Thyroid gland (tissue), 4 donors: ENCODE measurements at regions not wholly inside any gene's neighbourhood (a gene's known extent, or its start where the extent isn't known, plus 50 kb on each side); places are given as distances from the start of the nearest gene placed in this dataset.

ENCODE experiments used
- DNase-seq, 2 donors: peaks; one replicate each; pipeline ENCODE4 v3.0.0-alpha.2; 2019
- H3K27ac ChIP-seq, 3 donors: fragments of 200-600 bp; sonication (generic); 1 replicate in 2 of 3; 2 replicates in 1 of 3; pipeline ENCODE4 v1.5.1; 2016 to 2019; ENCODE audit warnings: mild to moderate bottlenecking in 1 of 3, moderate library complexity in 1 of 3
- H3K27me3 ChIP-seq: fragments of 200-600 bp; sonication (generic); one replicate; pipeline ENCODE4 v1.5.1; 2019
- H3K36me3 ChIP-seq, 2 donors: fragments of 200-600 bp; sonication (generic); one replicate each; pipeline ENCODE4 v1.5.1; 2016 to 2019
- H3K4me1 ChIP-seq, 2 donors: fragments of 200-600 bp; sonication (generic); one replicate each; pipeline ENCODE4 v1.5.1; 2017 to 2019
- H3K4me3 ChIP-seq, 3 donors: fragments of 200-600 bp; sonication (generic); replicated peaks in 1 of 3; 1 replicate in 2 of 3; 2 replicates in 1 of 3; pipeline ENCODE4 v1.5.1; 2016; ENCODE audit warnings: mild to moderate bottlenecking in 1 of 3
- H3K9me3 ChIP-seq: fragments of 200-600 bp; sonication (generic); one replicate; pipeline ENCODE4 v1.5.1; 2017
- CTCF ChIP-seq, 6 experiments: fragments of 200-600 bp in 3 of 6; fragments of 450-650 bp in 3 of 6; sonication (generic) in 3 of 6; IDR thresholded peaks; one replicate each; pipeline ENCODE4 v1.5.1; 2016 to 2019; ENCODE audit warnings: antibody characterized with exemption in 6 of 6, mild to moderate bottlenecking in 2 of 6, inconsistent platforms in 1 of 6, moderate library complexity in 1 of 6
- POLR2A ChIP-seq, 2 donors: fragments of 450-650 bp; IDR thresholded peaks; one replicate each; pipeline ENCODE4 v1.6.1; 2017; ENCODE audit warnings: antibody characterized with exemption in 2 of 2, mild to moderate bottlenecking in 2 of 2, moderate library complexity in 1 of 2
- WGBS, 2 donors: methylation state at CpG; one replicate each; pipeline ENCODE4 v1.1.5; 2017; 5-methylcytosine and 5-hydroxymethylcytosine counted together
- intact Hi-C: fragments of 100-400 bp; cut with DNase I; formaldehyde crosslinking; loops from one replicate; pipeline ENCODE4 v1.15.1; 2023

- H3K4me3 ChIP-seq, result no peak overlapping the region
- peak overlapping the region in 2 of 3 donors; percentile 3 to 39 for H3K27ac ChIP-seq
- H3K9me3 ChIP-seq, result no peaks in the 10 kb centered on the region
- 72 to 85% methylated on average over 3 of the region's 3 CpGs for WGBS, 2 donors
- no peaks in the 10 kb centered on the region for H3K36me3 ChIP-seq
- no peaks in the 10 kb centered on the region for H3K27me3 ChIP-seq
- intact Hi-C loops, result no loop called here
- no peak for DNase-seq
- peaks cover 8 to 15% of the 10 kb centered on the region in 2 donors for H3K4me1 ChIP-seq
- no peak for TF ChIP-seq CTCF (IDR thresholded peaks at IDR 0.05)
These were observed 69.7 kb upstream of the FGFR2 start for GRCh38 chr10:121667948-121668313.

- no peak for DNase-seq
- peaks cover 8 to 15% of the 10 kb centered on the region in 2 donors for H3K4me1 ChIP-seq
- 77 to 86% methylated on average over 3 of the region's 3 CpGs for WGBS, 2 donors
- TF ChIP-seq CTCF (IDR thresholded peaks at IDR 0.05), result no peak
- no peak for TF ChIP-seq POLR2A (IDR thresholded peaks at IDR 0.05)
- no peak overlapping the region for H3K4me3 ChIP-seq
- H3K36me3 ChIP-seq, result no peaks in the 10 kb centered on the region
- no peaks in the 10 kb centered on the region for H3K9me3 ChIP-seq
- intact Hi-C loops, result no loop called here
- no peaks in the 10 kb centered on the region for H3K27me3 ChIP-seq
- no peak overlapping the region for H3K27ac ChIP-seq
These were observed 67.6 kb upstream of the FGFR2 start for GRCh38 chr10:121665809-121666208.

- intact Hi-C loops, result no loop called here
- TF ChIP-seq CTCF (IDR thresholded peaks at IDR 0.05), result no peak
- no peak for TF ChIP-seq POLR2A (IDR thresholded peaks at IDR 0.05)
- no peaks in the 10 kb centered on the region for H3K9me3 ChIP-seq
- no peak overlapping the region for H3K4me3 ChIP-seq
- no peaks in the 10 kb centered on the region for H3K27me3 ChIP-seq
- 88 to 96% methylated on average over 2 of the region's 2 CpGs for WGBS, 2 donors
- no peaks in the 10 kb centered on the region for H3K36me3 ChIP-seq
- H3K4me1 ChIP-seq, result peaks cover 8 to 15% of the 10 kb centered on the region in 2 donors
- DNase-seq, result no peak
- no peak overlapping the region for H3K27ac ChIP-seq
These were observed 66.4 kb upstream of the FGFR2 start for GRCh38 chr10:121664671-121665070.

GRCh38 chr10:121662945-121663917 lies 65.0 kb upstream of the FGFR2 start:
- Histone ChIP-seq H3K27ac (no peak overlapping the region), H3K9me3 (no peaks in the 10 kb centered on the region), H3K27me3 (no peaks in the 10 kb centered on the region), H3K4me3 (no peak overlapping the region), H3K36me3 (no peaks in the 10 kb centered on the region), H3K4me1 (peaks cover 1 to 7% of the 10 kb centered on the region in 2 donors)
- intact Hi-C loops, result no loop called here
- peak in 1 of 2 donors; percentile 11 for DNase-seq
- TF ChIP-seq CTCF (IDR thresholded peaks at IDR 0.05) (peak in 1 of 6 experiments; percentile 20), POLR2A (IDR thresholded peaks at IDR 0.05) (no peak)
- WGBS, 2 donors, result 55 to 61% methylated on average over 11 of the region's 11 CpGs

GRCh38 chr10:121662531-121662930 lies 64.3 kb upstream of the FGFR2 start:
- intact Hi-C loops, result no loop called here
- no peak for TF ChIP-seq POLR2A (IDR thresholded peaks at IDR 0.05)
- TF ChIP-seq CTCF (IDR thresholded peaks at IDR 0.05), result no peak
- 83 to 86% methylated on average over 13 of the region's 13 CpGs for WGBS, 2 donors
- Histone ChIP-seq H3K27me3 (no peaks in the 10 kb centered on the region), H3K27ac (no peak overlapping the region), H3K4me1 (no peaks in the 10 kb centered on the region), H3K36me3 (no peaks in the 10 kb centered on the region), H3K4me3 (no peak overlapping the region), H3K9me3 (no peaks in the 10 kb centered on the region)
- no peak for DNase-seq
